Activated naive CD8-positive, alpha-beta T cell treated with anti-CD3 and anti-CD28 coated beads, Interleukin-2, amount 10 ng/mL, durations not matched to agents 7 days and 5 days (primary cell): ENCODE measurements at regions not wholly inside any gene's neighbourhood (a gene's known extent, or its start where the extent isn't known, plus 50 kb on each side); places are given as distances from the start of the nearest gene placed in this dataset.

Experiments
- ATAC-seq: fragments of 150-1000 bp; cut with Tn5 transposase; one replicate; pipeline ENCODE4 v1.10.0; 2021; ENCODE audit warnings: low read depth, moderate library complexity
- POLR2A ChIA-PET: fragments of 350-600 bp; sonication (Branson Sonifier 250); formaldehyde crosslinking; loops from one replicate; lab custom pipeline; 2021; ENCODE audit warnings: antibody characterized with exemption; lab: Charles Lee
- DNase-seq: peaks from one replicate; pipeline ENCODE4 v3.0.0; 2021
- H3K27ac Mint-ChIP-seq: one replicate; pipeline ENCODE4 v1.8.0; 2022; ENCODE audit warnings: mild to moderate bottlenecking, mixed read lengths
- H3K27me3 Mint-ChIP-seq: one replicate; pipeline ENCODE4 v1.8.0; 2022; ENCODE audit warnings: mild to moderate bottlenecking, moderate library complexity, mixed read lengths
- H3K36me3 Mint-ChIP-seq: one replicate; pipeline ENCODE4 v1.8.0; 2021; ENCODE audit warnings: mild to moderate bottlenecking, mixed read lengths
- H3K4me1 Mint-ChIP-seq: one replicate; pipeline ENCODE4 v1.8.0; 2021; ENCODE audit warnings: mixed read lengths
- H3K4me3 Mint-ChIP-seq: one replicate; pipeline ENCODE4 v1.8.0; 2022; ENCODE audit warnings: mild to moderate bottlenecking, moderate library complexity, mixed read lengths
- H3K9me3 Mint-ChIP-seq: one replicate; pipeline ENCODE4 v1.8.0; 2021; ENCODE audit warnings: mixed read lengths

DNA sequence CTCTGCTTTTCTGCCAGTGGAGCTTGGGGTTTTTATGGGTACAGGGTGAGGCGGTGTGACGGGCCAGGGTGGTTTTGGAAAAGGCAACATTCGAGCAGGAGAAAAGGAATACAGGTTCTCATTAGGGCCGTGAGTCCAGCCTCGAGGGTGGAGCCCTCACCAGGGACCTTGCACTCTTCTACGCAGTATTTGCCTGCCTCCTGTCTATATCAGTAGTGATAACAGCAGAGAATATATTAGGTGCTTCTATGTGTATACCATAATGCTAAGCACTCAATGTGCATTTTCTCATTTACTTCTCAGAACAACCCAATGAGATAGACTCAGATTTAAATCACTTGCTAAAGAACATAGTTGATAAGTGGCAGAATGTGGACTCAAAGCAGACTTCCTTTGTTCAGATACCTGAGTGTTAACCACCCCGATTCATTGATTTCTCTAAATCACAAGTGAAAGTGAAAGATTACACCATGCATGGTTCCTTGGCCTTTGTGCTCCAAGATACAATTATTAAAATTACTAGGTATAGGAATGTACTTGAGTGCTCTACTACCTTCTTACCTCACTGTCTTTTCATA lies 403.9 kb downstream of the PCDH7 start:
- H3K27me3 Mint-ChIP-seq: no peaks in the 10 kb centered on the region
- no peak for ATAC-seq
- no peaks in the 10 kb centered on the region for H3K36me3 Mint-ChIP-seq
- no peak overlapping the region for H3K27ac Mint-ChIP-seq
- H3K9me3 Mint-ChIP-seq: no peaks in the 10 kb centered on the region
- POLR2A ChIA-PET: no interaction called here
- DNase-seq: no peak
- no peak overlapping the region for H3K4me3 Mint-ChIP-seq
- no peaks in the 10 kb centered on the region for H3K4me1 Mint-ChIP-seq

DNA sequence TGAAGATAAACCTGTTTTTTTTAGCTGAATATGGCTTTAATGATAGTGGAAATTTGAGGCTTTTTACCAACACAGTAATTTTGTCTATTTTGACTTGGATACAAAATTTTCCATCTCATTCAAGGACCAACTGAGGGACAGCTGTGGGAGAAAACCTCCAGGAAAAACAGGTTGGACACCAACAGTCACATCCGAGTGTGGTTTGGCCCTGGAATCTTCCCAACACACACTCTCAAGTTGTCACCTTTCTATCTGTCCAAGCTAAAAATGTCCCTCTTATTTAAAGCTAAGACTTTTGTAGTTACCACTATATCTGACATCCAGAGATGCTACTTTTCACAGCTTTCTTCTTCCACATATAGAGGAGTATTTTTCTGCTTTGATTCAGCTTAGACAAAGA lies 404.9 kb downstream of the PCDH7 start:
- DNase-seq: no peak
- Mint-ChIP-seq H3K4me3 (no peak overlapping the region), H3K4me1 (no peaks in the 10 kb centered on the region), H3K9me3 (no peaks in the 10 kb centered on the region), H3K27me3 (no peaks in the 10 kb centered on the region), H3K36me3 (no peaks in the 10 kb centered on the region), H3K27ac (no peak overlapping the region)
- ATAC-seq: no peak
- POLR2A ChIA-PET: no interaction called here

DNA sequence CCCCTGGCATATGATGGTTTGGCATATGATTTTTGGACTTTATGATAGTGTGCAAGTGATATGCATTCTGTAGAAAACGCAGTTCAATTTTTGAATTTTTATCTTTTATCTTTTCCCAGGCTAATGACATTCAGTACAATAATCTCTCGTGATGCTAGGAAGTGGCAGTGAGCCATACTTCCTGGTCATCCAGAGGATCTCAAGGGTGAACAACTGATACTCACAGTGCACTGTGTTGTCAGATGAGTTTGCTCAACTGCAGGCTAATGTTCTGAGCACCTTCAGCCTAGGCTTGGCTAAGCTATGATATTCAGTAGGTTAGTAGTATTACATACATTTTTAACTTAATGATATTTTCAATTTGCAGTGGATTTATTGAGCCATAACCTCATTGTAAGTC lies 405.3 kb downstream of the PCDH7 start:
- no peak overlapping the region for H3K27ac Mint-ChIP-seq
- no peak overlapping the region for H3K4me3 Mint-ChIP-seq
- no peak for ATAC-seq
- POLR2A ChIA-PET: no interaction called here
- no peaks in the 10 kb centered on the region for H3K27me3 Mint-ChIP-seq
- no peak for DNase-seq
- H3K36me3 Mint-ChIP-seq: no peaks in the 10 kb centered on the region
- no peaks in the 10 kb centered on the region for H3K4me1 Mint-ChIP-seq
- no peaks in the 10 kb centered on the region for H3K9me3 Mint-ChIP-seq

DNA sequence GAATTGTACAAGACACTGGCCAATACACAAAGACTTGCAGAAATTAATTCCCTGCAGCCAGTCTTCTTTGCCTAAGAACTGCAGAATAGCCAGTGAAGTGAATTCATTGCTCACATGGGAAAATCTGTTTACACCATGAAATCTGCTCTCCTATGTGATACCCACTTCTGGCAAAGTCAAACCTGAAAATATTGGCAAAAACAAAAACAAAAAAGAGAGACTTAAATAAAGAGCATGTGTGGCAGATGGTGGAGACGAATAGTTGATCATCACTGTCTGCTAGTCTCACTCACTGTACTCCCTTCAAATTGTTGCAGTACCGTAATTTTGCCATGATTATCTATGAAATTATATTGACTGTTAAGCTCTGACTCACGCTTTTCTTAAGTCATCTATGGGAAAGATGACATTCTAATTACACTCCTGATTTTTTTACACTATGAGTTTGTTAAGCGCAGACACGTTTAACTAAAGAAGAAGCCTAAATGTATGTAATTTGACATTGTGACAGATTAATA lies 406.8 kb downstream of the PCDH7 start:
- ATAC-seq: no peak
- Mint-ChIP-seq H3K36me3 (no peaks in the 10 kb centered on the region), H3K9me3 (no peaks in the 10 kb centered on the region), H3K27ac (no peak overlapping the region), H3K4me1 (no peaks in the 10 kb centered on the region), H3K4me3 (no peak overlapping the region), H3K27me3 (no peaks in the 10 kb centered on the region)
- DNase-seq: no peak
- POLR2A ChIA-PET: no interaction called here

DNA sequence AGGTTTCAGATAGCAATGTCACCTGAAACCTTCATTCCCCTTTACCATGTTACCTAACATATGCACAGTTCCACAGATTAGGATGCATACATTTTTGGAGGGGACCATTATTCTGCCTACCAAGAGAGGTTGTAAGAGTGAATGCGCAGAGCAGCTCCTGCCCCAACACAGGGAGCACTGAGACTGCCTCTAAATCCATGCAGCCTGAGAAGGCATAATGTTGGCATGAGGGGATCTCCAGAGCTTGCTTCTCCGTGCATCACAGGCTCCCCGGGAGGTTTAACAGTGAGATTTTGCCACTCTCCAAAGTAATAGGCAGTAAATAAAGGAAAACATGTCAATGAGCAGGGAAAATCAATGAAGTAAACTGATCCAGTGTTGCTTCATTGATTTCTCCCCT lies 410.8 kb downstream of the PCDH7 start:
- DNase-seq (no peak), ATAC-seq (no peak)
- Mint-ChIP-seq H3K36me3 (no peaks in the 10 kb centered on the region), H3K27ac (no peak overlapping the region), H3K4me3 (no peak overlapping the region), H3K27me3 (no peaks in the 10 kb centered on the region), H3K9me3 (peaks cover 1% of the 10 kb centered on the region), H3K4me1 (no peaks in the 10 kb centered on the region)
- POLR2A ChIA-PET: no interaction called here

DNA sequence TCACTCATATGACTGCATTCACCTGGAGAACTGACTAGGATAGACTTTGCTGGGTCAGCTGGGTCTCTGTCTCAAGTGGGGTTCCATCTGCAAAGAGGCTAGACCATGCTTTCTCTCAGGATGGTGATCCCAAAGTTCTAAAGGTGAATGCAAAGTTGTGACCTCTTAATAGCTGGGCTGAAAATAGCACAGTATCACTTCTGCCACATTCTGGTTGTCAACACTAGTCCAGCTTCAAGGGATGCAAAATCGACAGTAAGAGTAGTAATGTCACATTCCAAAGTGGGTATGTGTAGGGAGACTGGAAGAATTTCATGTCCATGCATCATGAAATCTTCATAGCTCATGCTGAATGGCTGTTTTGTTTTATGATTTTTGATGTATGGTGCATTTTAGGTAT lies 414.6 kb downstream of the PCDH7 start:
- H3K4me1 Mint-ChIP-seq: no peaks in the 10 kb centered on the region
- no peaks in the 10 kb centered on the region for H3K36me3 Mint-ChIP-seq
- no peak for ATAC-seq
- H3K27me3 Mint-ChIP-seq: no peaks in the 10 kb centered on the region
- H3K27ac Mint-ChIP-seq: no peak overlapping the region
- POLR2A ChIA-PET: no interaction called here
- DNase-seq: no peak
- H3K4me3 Mint-ChIP-seq: no peak overlapping the region
- H3K9me3 Mint-ChIP-seq: peaks cover 1% of the 10 kb centered on the region

DNA sequence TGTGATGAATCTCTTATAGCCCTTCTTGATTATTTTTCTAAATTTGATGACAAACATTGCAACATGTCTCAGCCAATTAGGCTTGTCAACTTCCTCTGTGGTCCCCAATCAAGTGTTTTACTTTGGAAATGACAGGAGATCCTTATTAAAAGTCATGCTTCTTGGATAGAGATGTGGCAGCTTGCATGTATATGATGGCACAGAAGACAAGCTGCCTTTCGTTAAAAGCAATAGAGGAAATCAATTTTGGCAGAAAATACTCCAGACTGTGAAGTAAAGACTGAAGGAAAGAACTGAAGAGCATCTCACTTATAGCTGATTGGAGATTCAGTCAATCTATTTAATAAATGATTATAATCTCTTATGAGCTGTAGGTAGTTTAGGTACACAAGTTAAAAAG lies 419.6 kb downstream of the PCDH7 start:
- Mint-ChIP-seq H3K27me3 (no peaks in the 10 kb centered on the region), H3K36me3 (no peaks in the 10 kb centered on the region), H3K27ac (no peak overlapping the region), H3K9me3 (no peaks in the 10 kb centered on the region), H3K4me3 (no peak overlapping the region), H3K4me1 (no peaks in the 10 kb centered on the region)
- POLR2A ChIA-PET: no interaction called here
- no peak for DNase-seq
- ATAC-seq: no peak

DNA sequence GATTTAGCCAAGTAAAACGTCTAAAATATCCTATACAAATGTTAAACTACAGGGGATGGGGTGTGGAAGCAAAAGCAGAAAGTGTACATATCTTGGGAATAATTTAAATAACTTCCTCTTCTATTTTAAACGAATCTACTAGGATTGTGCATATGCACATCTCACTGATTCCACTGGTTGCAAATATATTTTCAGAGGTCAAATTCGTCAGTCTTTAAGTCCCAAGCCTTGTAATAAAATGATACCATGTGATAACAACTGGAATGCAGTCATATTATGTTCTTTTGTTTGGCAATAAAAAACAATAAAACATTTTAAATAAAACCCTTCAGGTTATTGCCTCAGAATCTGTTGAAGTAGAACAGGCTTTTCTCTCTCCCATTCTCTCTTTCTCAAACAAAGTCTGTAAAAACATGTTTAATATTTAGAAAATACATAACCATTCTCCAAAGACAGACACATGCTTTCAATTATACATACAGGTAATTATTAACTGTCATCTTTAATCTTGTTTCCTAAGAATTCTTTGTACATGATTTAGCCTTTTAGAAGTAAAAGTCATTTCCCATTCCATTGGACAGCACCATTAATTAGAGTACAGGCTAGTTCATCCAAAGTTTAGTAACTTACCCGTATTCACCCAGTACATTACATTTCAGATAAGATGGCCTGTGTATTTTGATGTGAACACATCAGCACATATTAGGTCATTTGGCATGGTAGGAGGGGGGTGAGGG lies 421.1 kb downstream of the PCDH7 start:
- no peak overlapping the region for H3K4me3 Mint-ChIP-seq
- H3K27me3 Mint-ChIP-seq: no peaks in the 10 kb centered on the region

DNA sequence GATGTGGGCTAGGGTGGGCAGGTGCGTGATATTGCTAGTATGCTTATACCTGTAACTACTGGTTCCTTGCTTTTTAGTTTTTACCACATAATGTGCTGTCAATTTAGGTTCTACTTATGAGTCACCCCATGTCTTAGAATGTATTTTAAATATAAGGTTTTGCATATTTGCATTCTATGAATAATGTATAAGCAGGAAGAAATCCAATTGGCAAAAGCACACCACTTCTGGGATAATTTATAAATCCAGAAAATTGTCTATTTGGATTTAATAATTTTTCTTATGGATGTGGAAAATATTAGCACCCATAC lies 421.6 kb downstream of the PCDH7 start:
- no peaks in the 10 kb centered on the region for H3K27me3 Mint-ChIP-seq
- DNase-seq (no peak), ATAC-seq (no peak)
- H3K27ac Mint-ChIP-seq: no peak overlapping the region
- H3K36me3 Mint-ChIP-seq: no peaks in the 10 kb centered on the region
- no peak overlapping the region for H3K4me3 Mint-ChIP-seq
- H3K9me3 Mint-ChIP-seq: no peaks in the 10 kb centered on the region
- POLR2A ChIA-PET: no interaction called here
- no peaks in the 10 kb centered on the region for H3K4me1 Mint-ChIP-seq

More for the DNA sequence above, 421.1 kb downstream of the PCDH7 start:
- Mint-ChIP-seq H3K4me1 (no peaks in the 10 kb centered on the region), H3K36me3 (no peaks in the 10 kb centered on the region), H3K27ac (no peak overlapping the region), H3K9me3 (no peaks in the 10 kb centered on the region)
- POLR2A ChIA-PET: no interaction called here
- DNase-seq: no peak
- ATAC-seq: no peak

DNA sequence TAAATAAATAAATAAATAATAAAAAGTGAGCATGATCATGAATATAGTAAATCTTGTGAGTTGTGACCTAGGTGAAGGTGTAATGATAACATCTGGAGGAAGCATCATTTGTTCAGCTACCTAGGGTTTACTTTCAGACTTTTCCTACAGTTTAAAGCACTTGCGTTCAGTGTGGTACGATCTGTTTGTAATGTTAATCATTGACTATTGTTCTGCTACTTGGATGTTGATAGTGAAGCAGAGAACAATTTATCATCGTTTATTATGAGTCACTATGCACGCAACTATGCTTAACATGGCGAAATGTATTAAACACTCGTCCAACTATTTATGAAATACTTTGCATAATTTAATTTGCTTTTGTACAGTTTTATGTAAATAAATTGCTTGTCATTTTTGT lies 426.2 kb downstream of the PCDH7 start:
- no peak for ATAC-seq
- H3K9me3 Mint-ChIP-seq: no peaks in the 10 kb centered on the region
- H3K36me3 Mint-ChIP-seq: no peaks in the 10 kb centered on the region
- H3K27me3 Mint-ChIP-seq: no peaks in the 10 kb centered on the region
- no peak overlapping the region for H3K27ac Mint-ChIP-seq
- no peak for DNase-seq
- no peak overlapping the region for H3K4me3 Mint-ChIP-seq
- no peaks in the 10 kb centered on the region for H3K4me1 Mint-ChIP-seq
- POLR2A ChIA-PET: no interaction called here

DNA sequence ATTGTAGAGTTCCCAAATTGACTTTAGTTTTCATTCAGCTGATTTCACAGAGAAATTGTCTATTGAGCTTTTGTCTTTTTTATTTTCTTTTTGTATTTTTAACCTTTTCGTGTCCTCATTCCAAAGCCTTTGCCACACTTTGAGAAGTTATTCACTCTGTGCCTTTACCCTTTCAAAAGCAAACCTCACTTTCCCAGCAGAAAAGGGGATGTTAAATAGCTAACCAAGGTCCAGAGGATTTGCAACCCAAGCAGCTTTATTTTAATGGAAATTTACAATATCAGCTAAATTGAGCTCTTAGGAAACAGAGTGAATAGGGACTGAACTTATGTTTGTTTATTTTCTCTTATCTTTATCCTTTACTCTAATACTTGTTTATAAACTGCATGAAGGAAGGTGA lies 428.8 kb downstream of the PCDH7 start:
- no peak overlapping the region for H3K4me3 Mint-ChIP-seq
- DNase-seq: no peak
- no peaks in the 10 kb centered on the region for H3K36me3 Mint-ChIP-seq
- no peak for ATAC-seq
- POLR2A ChIA-PET: no interaction called here
- H3K27ac Mint-ChIP-seq: no peak overlapping the region
- H3K9me3 Mint-ChIP-seq: no peaks in the 10 kb centered on the region
- no peaks in the 10 kb centered on the region for H3K27me3 Mint-ChIP-seq
- H3K4me1 Mint-ChIP-seq: no peaks in the 10 kb centered on the region

DNA sequence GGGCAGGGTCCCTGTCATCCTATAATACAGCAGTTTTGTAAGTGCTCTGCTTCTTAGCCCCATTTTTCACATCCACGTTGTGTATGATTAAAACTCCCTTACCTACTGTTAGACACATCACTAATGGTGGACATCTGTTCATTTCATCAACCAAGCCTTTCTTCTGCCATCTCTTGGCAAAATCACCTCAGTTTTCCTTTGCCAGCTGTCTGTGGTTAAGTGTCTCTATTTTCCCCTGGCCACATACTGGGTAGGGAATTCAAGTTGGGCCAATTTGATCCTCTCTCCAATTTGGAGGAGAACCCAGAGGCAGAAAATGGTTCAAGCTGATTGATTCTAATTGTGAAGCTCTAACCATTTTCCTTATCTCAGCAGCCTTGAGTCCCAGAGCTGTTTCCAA lies 436.1 kb downstream of the PCDH7 start:
- Mint-ChIP-seq H3K27me3 (no peaks in the 10 kb centered on the region), H3K36me3 (no peaks in the 10 kb centered on the region), H3K4me1 (no peaks in the 10 kb centered on the region), H3K4me3 (no peak overlapping the region), H3K9me3 (no peaks in the 10 kb centered on the region), H3K27ac (no peak overlapping the region)
- no peak for ATAC-seq
- POLR2A ChIA-PET: no interaction called here
- DNase-seq: no peak

DNA sequence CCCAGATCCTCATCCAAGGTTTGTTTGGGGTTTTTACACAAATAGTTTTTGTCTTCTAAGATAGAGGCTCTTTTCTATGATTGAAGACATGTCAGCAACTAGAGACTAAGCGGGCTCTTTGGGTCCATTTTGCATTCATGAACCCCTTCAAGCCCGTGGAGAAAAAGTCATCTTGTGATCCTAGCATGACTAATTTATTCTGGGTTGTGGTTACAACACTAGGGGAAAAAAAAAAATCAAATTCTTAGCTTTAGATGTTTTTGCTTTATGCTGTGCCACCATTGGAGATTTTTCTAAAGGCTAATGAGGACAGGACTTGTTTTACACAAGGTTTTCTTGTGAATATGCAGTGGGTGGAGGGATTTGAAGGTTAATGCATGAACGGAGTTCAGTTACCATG lies 440.0 kb downstream of the PCDH7 start:
- Mint-ChIP-seq H3K36me3 (no peaks in the 10 kb centered on the region), H3K27me3 (no peaks in the 10 kb centered on the region), H3K4me3 (no peak overlapping the region), H3K27ac (no peak overlapping the region), H3K4me1 (no peaks in the 10 kb centered on the region), H3K9me3 (no peaks in the 10 kb centered on the region)
- ATAC-seq: no peak
- POLR2A ChIA-PET: no interaction called here
- DNase-seq: no peak

DNA sequence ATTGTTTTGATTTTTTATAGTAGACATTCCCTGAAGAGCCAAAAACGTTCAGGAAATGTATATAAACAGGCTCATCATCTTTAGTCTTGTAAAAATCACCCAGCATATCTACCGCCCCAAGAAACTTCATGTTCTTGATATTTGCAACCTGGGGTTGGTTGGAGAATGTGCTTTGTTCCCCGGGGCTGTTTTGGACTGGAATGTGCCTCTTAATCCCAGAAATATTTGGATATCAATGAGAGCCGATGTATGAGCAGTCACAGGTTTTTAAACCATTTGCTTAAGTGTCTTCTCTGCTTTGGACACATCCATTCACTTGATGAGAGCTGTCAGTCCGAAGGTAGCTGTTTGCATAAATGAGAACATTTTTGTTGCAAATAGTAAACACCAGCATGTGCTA lies 449.7 kb downstream of the PCDH7 start:
- Mint-ChIP-seq H3K4me3 (no peak overlapping the region), H3K9me3 (peaks cover 4% of the 10 kb centered on the region), H3K36me3 (no peaks in the 10 kb centered on the region), H3K4me1 (no peaks in the 10 kb centered on the region), H3K27me3 (no peaks in the 10 kb centered on the region), H3K27ac (no peak overlapping the region)
- DNase-seq: no peak
- POLR2A ChIA-PET: no interaction called here
- no peak for ATAC-seq
